Lung (tissue), 11 donors: ENCODE measurements at regions not wholly inside any gene's neighbourhood (a gene's known extent, or its start where the extent isn't known, plus 50 kb on each side); places are given as distances from the start of the nearest gene placed in this dataset.

Experiments
- ATAC-seq: fragments of 200-7000 bp; cut with Tn5 transposase; one replicate; pipeline ENCODE4 v1.9.1; 2020; ENCODE audit warnings: moderate number of reproducible peaks; ENCODE audit not compliant: insufficient read depth, low FRiP score
- DNase-seq, 3 donors: peaks; one replicate each; pipeline ENCODE4 v3.0.0-alpha.2; 2013 to 2017
- H3K27ac ChIP-seq, 2 donors: one replicate each; pipeline ENCODE4 v1.5.1; 2013; ENCODE audit warnings: mild to moderate bottlenecking in 2 of 2, moderate library complexity in 2 of 2, control low read depth in 1 of 2, inconsistent platforms in 1 of 2, low read depth in 1 of 2, low read length in 1 of 2
- H3K27me3 ChIP-seq, 3 donors: one replicate each; pipeline ENCODE4 v1.5.1; 2013; ENCODE audit warnings: low read length in 2 of 3; ENCODE audit not compliant: control insufficient read depth in 3 of 3, insufficient read depth in 3 of 3
- H3K36me3 ChIP-seq, 4 donors: one replicate each; pipeline ENCODE4 v1.5.1; 2013; ENCODE audit warnings: low read length in 4 of 4, mild to moderate bottlenecking in 1 of 4, moderate library complexity in 1 of 4; ENCODE audit not compliant: control insufficient read depth in 4 of 4, insufficient read depth in 4 of 4
- H3K4me1 ChIP-seq, 5 donors: one replicate each; pipeline ENCODE4 v1.5.1; 2013; ENCODE audit warnings: low read length in 5 of 5, mild to moderate bottlenecking in 2 of 5, moderate library complexity in 1 of 5; ENCODE audit not compliant: control insufficient read depth in 5 of 5, insufficient read depth in 5 of 5
- H3K4me3 ChIP-seq: one replicate; pipeline ENCODE4 v1.5.1; 2013; ENCODE audit warnings: mild to moderate bottlenecking, control low read depth, moderate library complexity
- H3K9ac ChIP-seq, 2 donors: one replicate each; pipeline ENCODE4 v1.5.1; 2013; ENCODE audit warnings: low read length in 2 of 2, control low read depth in 1 of 2; ENCODE audit not compliant: insufficient read depth in 1 of 2
- H3K9me3 ChIP-seq, 4 donors: one replicate each; pipeline ENCODE4 v1.5.1; 2013; ENCODE audit warnings: low read length in 3 of 4, mild to moderate bottlenecking in 1 of 4, moderate library complexity in 1 of 4; ENCODE audit not compliant: control insufficient read depth in 4 of 4, insufficient read depth in 3 of 4
- CTCF ChIP-seq: IDR thresholded peaks from 2 replicates; pipeline ENCODE4 v1.5.1; 2012; ENCODE audit warnings: mild to moderate bottlenecking; ENCODE audit errors: control extremely low read depth, extremely low read depth
- WGBS, 2 donors: extraction: QIAGEN DNeasy Blood & Tissue Kit; methylation state at CpG; one replicate each; pipeline ENCODE4 v1.1.7; 2013; 5-methylcytosine and 5-hydroxymethylcytosine counted together
- donor health status: control.
- donor health status: control.
- donor health status: Bipolar disorder and iron deficiency.
- donor health status: healthy.
- donor health status: DM: yes; HTN: yes; CAD: no.

GRCh38 chr18:73007915-73008308 lies 140.1 kb upstream of the NETO1 start:
- no peak for TF ChIP-seq CTCF
- Histone ChIP-seq H3K4me3 (no peak overlapping the region), H3K9ac (no peak overlapping the region), H3K27me3 (no peaks in the 10 kb centered on the region), H3K27ac (no peak overlapping the region), H3K36me3 (no peaks in the 10 kb centered on the region), H3K9me3 (peaks cover 0 to 3% (median 0%) of the 10 kb centered on the region in 4 donors), H3K4me1 (no peaks in the 10 kb centered on the region)
- no peak for ATAC-seq
- WGBS, 2 donors = 87 to 94% methylated on average over 4 of the region's 4 CpGs
- no peak for DNase-seq

DNA sequence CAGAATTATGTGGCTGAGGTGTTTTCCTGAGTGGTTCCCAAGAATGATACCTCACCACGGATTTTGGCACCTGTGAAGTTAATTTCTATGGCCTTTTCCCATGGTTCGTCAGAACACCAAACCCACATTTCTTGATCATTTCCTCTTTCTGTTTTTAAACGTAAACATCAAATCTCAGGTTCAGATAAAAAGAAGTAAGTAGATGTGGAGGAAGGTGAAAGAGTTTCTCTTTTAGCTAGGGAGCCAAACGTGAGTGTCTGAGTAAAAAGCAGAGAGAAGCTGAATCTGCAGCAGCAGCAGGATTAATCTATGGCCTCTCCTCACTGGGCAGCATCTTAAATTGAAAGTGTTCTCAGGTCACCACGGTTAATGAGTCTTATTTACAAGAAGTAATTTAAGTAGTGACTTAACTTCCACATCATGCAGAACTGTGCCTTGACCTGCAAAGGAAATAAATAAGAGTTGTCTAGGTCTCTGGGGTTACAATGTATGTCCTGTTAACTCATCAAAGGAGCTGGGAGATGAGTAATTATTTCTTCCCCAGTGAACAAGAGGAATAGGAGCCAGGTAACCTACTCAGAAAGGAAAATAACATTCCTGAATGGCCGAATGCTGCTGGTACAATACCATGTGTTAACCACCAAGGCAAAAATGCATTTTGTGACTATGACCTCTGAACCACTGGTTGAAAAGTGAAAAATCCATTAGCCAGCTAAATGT lies 139.6 kb upstream of the NETO1 start:
- Histone ChIP-seq H3K9ac (no peak overlapping the region), H3K4me3 (no peak overlapping the region), H3K27me3 (no peaks in the 10 kb centered on the region), H3K9me3 (peaks cover 0 to 3% (median 0%) of the 10 kb centered on the region in 4 donors), H3K36me3 (no peaks in the 10 kb centered on the region), H3K4me1 (no peaks in the 10 kb centered on the region), H3K27ac (no peak overlapping the region)
- no peak for TF ChIP-seq CTCF
- ATAC-seq (no peak), DNase-seq (no peak)
- 26 to 38% methylated on average over 6 of the region's 6 CpGs for WGBS, 2 donors

- ATAC-seq (no peak), DNase-seq (no peak)
- TF ChIP-seq CTCF = no peak
- Histone ChIP-seq H3K9ac (no peak overlapping the region), H3K36me3 (no peaks in the 10 kb centered on the region), H3K4me3 (no peak overlapping the region), H3K27me3 (no peaks in the 10 kb centered on the region), H3K9me3 (no peaks in the 10 kb centered on the region), H3K27ac (no peak overlapping the region), H3K4me1 (no peaks in the 10 kb centered on the region)
- WGBS, 2 donors = 59 to 80% methylated on average over 3 of the region's 3 CpGs
These were observed 138.5 kb upstream of the NETO1 start for GRCh38 chr18:73006331-73006730.

DNA sequence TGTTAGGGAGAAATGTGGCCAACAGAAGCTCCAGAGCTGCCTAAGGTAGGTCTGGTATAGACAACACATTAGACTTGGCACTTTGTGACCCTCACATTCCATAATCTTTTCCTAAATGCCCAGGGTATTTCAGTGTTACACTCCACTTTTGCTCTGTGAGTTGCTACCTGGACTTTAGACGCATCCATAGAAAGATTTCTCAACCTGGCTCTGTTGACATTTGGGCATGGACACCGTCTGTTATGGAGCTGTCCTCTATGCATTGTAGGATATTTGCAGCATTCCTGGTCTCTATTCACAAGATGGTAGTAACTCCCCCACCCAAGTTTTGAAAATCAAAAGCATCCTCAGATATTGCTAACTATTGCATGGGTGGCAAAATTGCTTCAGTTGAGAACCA lies 136.5 kb upstream of the NETO1 start:
- H3K4me3 ChIP-seq = no peak overlapping the region
- TF ChIP-seq CTCF = no peak
- H3K27ac ChIP-seq = no peak overlapping the region
- H3K9me3 ChIP-seq = no peaks in the 10 kb centered on the region
- DNase-seq = no peak
- H3K9ac ChIP-seq = no peak overlapping the region
- H3K36me3 ChIP-seq = no peaks in the 10 kb centered on the region
- ATAC-seq = no peak
- no peaks in the 10 kb centered on the region for H3K27me3 ChIP-seq
- WGBS, 2 donors = 85 to 89% methylated on average over 2 of the region's 2 CpGs
- no peaks in the 10 kb centered on the region for H3K4me1 ChIP-seq
